ENCODE measurements at regions not wholly inside any gene's neighbourhood (a gene's known extent, or its start where the extent isn't known, plus 50 kb on each side); places are given as distances from the start of the nearest gene placed in this dataset.

- TF ChIP-seq, protein P1, sequence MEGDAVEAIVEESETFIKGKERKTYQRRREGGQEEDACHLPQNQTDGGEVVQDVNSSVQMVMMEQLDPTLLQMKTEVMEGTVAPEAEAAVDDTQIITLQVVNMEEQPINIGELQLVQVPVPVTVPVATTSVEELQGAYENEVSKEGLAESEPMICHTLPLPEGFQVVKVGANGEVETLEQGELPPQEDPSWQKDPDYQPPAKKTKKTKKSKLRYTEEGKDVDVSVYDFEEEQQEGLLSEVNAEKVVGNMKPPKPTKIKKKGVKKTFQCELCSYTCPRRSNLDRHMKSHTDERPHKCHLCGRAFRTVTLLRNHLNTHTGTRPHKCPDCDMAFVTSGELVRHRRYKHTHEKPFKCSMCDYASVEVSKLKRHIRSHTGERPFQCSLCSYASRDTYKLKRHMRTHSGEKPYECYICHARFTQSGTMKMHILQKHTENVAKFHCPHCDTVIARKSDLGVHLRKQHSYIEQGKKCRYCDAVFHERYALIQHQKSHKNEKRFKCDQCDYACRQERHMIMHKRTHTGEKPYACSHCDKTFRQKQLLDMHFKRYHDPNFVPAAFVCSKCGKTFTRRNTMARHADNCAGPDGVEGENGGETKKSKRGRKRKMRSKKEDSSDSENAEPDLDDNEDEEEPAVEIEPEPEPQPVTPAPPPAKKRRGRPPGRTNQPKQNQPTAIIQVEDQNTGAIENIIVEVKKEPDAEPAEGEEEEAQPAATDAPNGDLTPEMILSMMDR (IDR thresholded peaks at IDR 0.05), result no peak
- no peak for TF ChIP-seq EP300 (IDR thresholded peaks at IDR 0.05)
Measured at GRCh38 chr4:18844726-18845125, 823.2 kb upstream of the LCORL start.
